T-helper 17 cell (primary cell): ENCODE measurements at regions not wholly inside any gene's neighbourhood (a gene's known extent, or its start where the extent isn't known, plus 50 kb on each side); places are given as distances from the start of the nearest gene placed in this dataset.
"Not testable (repeated sequence)": the region's sequence is repeated elsewhere in the genome, so short reads cannot be mapped to it uniquely, and the experiment has no call there.

Experiments
- ATAC-seq: fragments of 150-1000 bp; cut with Tn5 transposase; 2 replicates; pipeline ENCODE4 v1.10.0; 2021; ENCODE audit warnings: mild to moderate bottlenecking, moderate library complexity
- DNase-seq, 3 donors: peaks; one replicate each; pipeline versions ENCODE4 v3.0.0 to v3.0.0-alpha.2; 2020 to 2021
- H3K9me3 ChIP-seq: one replicate; pipeline ENCODE4 v1.7.0; 2013; ENCODE audit warnings: low read length, mild to moderate bottlenecking; ENCODE audit not compliant: control insufficient read depth, poor library complexity, severe bottlenecking
- H3K27ac Mint-ChIP-seq: one replicate; pipeline ENCODE4 v1.8.0; 2022; ENCODE audit warnings: mild to moderate bottlenecking, moderate library complexity, mixed read lengths
- H3K27me3 Mint-ChIP-seq: one replicate; pipeline ENCODE4 v1.8.0; 2022; ENCODE audit warnings: mixed read lengths
- H3K36me3 Mint-ChIP-seq: one replicate; pipeline ENCODE4 v1.8.0; 2022; ENCODE audit warnings: low read depth, mixed read lengths
- H3K4me1 Mint-ChIP-seq: one replicate; pipeline ENCODE4 v1.8.0; 2022; ENCODE audit warnings: mild to moderate bottlenecking, mixed read lengths
- H3K4me3 Mint-ChIP-seq: one replicate; pipeline ENCODE4 v1.8.0; 2022; ENCODE audit warnings: mild to moderate bottlenecking, moderate library complexity, mixed read lengths

- peaks cover 2% of the 10 kb centered on the region for H3K4me1 Mint-ChIP-seq
- H3K4me3 Mint-ChIP-seq, result no peak overlapping the region
- DNase-seq, result no peak
- no peak for ATAC-seq
- peaks cover 6% of the 10 kb centered on the region for H3K9me3 ChIP-seq
- H3K27ac Mint-ChIP-seq, result no peak overlapping the region
- H3K36me3 Mint-ChIP-seq, result peaks cover 2% of the 10 kb centered on the region
- no peaks in the 10 kb centered on the region for H3K27me3 Mint-ChIP-seq
Observed at GRCh38 chr9:109993250-109993978, 213.4 kb downstream of the PALM2AKAP2 start.

- no peak overlapping the region for H3K27ac Mint-ChIP-seq
- peaks cover 6% of the 10 kb centered on the region for H3K9me3 ChIP-seq
- no peak for ATAC-seq
- peaks cover 2% of the 10 kb centered on the region for H3K4me1 Mint-ChIP-seq
- H3K36me3 Mint-ChIP-seq, result peaks cover 2% of the 10 kb centered on the region
- DNase-seq, result no peak
- H3K4me3 Mint-ChIP-seq, result no peak overlapping the region
- no peaks in the 10 kb centered on the region for H3K27me3 Mint-ChIP-seq
Observed at GRCh38 chr9:109994141-109994540, 213.8 kb downstream of the C9orf152 start.

GRCh38 chr9:109996936-109997580, 210.9 kb downstream of the C9orf152 start:
- no peaks in the 10 kb centered on the region for H3K27me3 Mint-ChIP-seq
- peaks cover 3% of the 10 kb centered on the region for H3K9me3 ChIP-seq
- peaks cover 2% of the 10 kb centered on the region for H3K36me3 Mint-ChIP-seq
- peaks cover 2% of the 10 kb centered on the region for H3K4me1 Mint-ChIP-seq
- H3K4me3 Mint-ChIP-seq, result no peak overlapping the region
- no peak for DNase-seq
- ATAC-seq, result no peak
- H3K27ac Mint-ChIP-seq, result no peak overlapping the region

- H3K27ac Mint-ChIP-seq, result no peak overlapping the region
- H3K4me1 Mint-ChIP-seq, result peaks cover 2% of the 10 kb centered on the region
- peaks cover 3% of the 10 kb centered on the region for H3K9me3 ChIP-seq
- no peak overlapping the region for H3K4me3 Mint-ChIP-seq
- H3K36me3 Mint-ChIP-seq, result peaks cover 2% of the 10 kb centered on the region
- no peaks in the 10 kb centered on the region for H3K27me3 Mint-ChIP-seq
- ATAC-seq (no peak), DNase-seq (no peak)
Observed at GRCh38 chr9:109997682-109998081, 210.3 kb downstream of the C9orf152 start.

- H3K4me1 Mint-ChIP-seq, result not testable (repeated sequence)
Observed at GRCh38 chr9:110005521-110005920, 202.4 kb downstream of the C9orf152 start.

DNA sequence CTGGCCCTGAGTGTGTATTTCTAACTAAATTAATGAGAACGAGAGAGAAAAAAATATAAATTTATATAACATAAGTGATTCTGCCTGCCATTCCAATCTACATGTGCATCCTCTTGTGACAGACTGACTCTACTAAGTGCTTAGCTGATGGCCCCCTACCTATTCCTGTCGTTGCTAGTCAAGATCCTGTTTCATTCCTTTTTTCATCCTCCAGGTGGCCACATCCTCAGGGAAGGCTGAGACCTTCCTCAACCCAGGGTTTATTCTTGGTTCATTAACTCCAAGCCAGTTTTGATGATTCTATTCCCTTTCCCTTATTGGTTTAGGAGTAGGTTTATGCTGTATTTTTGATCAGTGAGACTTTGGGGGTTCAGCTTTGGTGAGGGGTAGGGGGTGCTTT, 201.3 kb downstream of the C9orf152 start:
- peaks cover 5% of the 10 kb centered on the region for H3K36me3 Mint-ChIP-seq
- H3K9me3 ChIP-seq, result peaks cover 3% of the 10 kb centered on the region
- ATAC-seq, result no peak
- no peak for DNase-seq
- peaks cover 5% of the 10 kb centered on the region for H3K4me1 Mint-ChIP-seq
- no peaks in the 10 kb centered on the region for H3K27me3 Mint-ChIP-seq
- no peak overlapping the region for H3K4me3 Mint-ChIP-seq
- H3K27ac Mint-ChIP-seq, result no peak overlapping the region

More at GRCh38 chr9:110005521-110005920, 202.4 kb downstream of the C9orf152 start:
- Mint-ChIP-seq H3K4me3 (peak overlapping the region; percentile 31), H3K27ac (peak overlapping the region; percentile 46)
- not testable (repeated sequence) for H3K27me3 Mint-ChIP-seq, ATAC-seq, H3K9me3 ChIP-seq, H3K36me3 Mint-ChIP-seq
- DNase-seq, result peak in 2 of 3 donors; percentile 5 to 10

DNA sequence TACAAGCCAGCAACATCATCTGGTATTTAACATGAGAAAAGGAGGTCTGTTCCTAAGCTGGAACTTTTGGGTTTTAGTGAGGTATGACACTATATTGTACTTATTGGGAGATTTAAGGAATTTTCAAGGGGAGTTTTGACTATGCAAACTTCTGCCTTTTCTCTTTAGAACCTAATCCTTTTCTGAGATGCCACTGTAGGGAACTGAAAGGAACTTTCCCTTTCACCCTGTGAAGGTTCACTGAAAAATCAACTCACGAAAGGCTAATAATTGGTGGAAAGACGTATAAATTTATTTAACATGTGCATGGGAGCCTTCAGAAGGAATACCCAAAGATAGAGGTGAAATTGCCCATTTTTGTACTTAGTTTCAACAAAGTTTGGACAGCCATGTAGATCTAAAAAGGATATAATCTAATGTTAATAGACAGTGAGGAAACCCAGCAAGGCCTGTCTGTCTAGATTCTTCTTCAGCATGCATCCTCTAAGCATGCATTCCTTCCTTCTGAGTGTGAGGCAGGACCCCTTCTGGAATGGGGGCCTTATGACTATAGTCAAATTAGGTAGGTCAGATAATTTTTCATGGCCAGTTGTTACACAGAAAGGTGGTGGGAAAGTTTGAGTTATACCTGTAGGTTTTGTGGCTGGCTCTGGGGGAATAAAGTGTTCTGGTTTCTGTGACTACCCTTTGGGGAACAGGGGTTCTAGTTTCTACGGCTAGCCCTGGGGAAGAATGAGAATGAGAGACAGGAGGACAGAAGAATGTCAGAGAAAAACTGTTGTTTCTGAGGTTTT, 200.3 kb downstream of the C9orf152 start:
- ATAC-seq (no peak), DNase-seq (no peak)
- Mint-ChIP-seq H3K36me3 (peaks cover 5% of the 10 kb centered on the region), H3K27me3 (no peaks in the 10 kb centered on the region), H3K4me1 (peaks cover 5% of the 10 kb centered on the region), H3K4me3 (no peak overlapping the region), H3K27ac (no peak overlapping the region)
- peaks cover 3% of the 10 kb centered on the region for H3K9me3 ChIP-seq

GRCh38 chr9:110008663-110009062, 199.3 kb downstream of the C9orf152 start:
- DNase-seq (no peak), ATAC-seq (no peak)
- H3K36me3 Mint-ChIP-seq, result peaks cover 5% of the 10 kb centered on the region
- no peak overlapping the region for H3K27ac Mint-ChIP-seq
- peaks cover 5% of the 10 kb centered on the region for H3K4me1 Mint-ChIP-seq
- H3K27me3 Mint-ChIP-seq, result no peaks in the 10 kb centered on the region
- no peak overlapping the region for H3K4me3 Mint-ChIP-seq
- peaks cover 3% of the 10 kb centered on the region for H3K9me3 ChIP-seq

DNA sequence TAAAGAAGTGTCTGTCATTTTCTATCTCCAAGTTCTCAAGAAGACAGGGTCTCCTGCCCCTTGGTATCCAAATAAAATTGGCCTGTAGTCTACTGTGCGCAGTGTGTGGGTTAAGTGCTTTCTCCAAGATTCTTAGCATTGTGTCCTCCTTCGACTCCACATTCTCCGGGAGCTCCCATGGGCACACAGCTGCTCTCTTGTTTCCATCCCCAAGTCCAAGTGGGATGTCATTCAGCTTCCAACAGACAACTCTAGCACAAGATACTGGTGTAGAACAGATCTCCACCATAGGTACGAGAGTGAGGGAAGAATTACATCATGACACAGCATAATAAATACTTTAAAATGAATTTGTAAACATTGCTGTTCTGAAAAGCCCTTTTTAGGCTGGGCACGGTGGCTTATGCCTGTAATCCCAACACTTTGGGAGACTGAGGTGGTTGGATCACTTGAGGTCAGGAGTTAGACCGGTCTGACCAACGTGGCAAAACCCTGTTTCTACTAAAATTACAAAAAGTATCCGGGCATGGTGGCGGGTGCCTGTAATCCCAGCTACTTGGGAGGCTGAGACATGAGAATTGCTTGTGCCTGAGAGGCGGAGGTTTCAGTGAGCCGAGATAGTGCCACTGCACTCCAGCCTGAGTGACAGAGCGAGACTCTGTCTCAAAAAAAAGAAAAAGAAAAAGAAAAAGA, 196.2 kb downstream of the C9orf152 start:
- no peak for DNase-seq
- no peaks in the 10 kb centered on the region for H3K9me3 ChIP-seq
- peaks cover 2% of the 10 kb centered on the region for H3K4me1 Mint-ChIP-seq
- H3K27ac Mint-ChIP-seq, result peak overlapping the region; percentile 47
- peaks cover 2% of the 10 kb centered on the region for H3K36me3 Mint-ChIP-seq
- H3K4me3 Mint-ChIP-seq, result no peak overlapping the region
- H3K27me3 Mint-ChIP-seq, result no peaks in the 10 kb centered on the region
- ATAC-seq, result no peak

DNA sequence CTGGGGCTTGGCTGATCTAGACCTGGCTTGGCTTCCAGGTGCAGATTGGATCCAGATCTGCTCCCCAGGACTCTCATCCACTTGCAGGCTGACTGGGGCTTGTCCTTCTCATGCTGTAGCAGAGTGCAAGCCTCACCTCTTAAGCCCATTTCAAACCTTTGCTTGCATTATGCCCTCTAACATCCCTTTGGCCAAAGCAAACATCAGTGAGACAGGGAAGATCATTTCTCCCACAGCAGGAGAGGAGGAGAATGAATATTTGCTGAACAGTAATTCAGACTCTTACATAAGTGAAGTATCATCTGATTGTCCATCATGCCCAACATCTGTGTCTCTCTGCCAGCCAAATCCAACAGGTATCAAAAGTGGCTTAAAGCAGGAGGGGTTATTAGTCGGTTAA, 194.9 kb downstream of the C9orf152 start:
- H3K27me3 Mint-ChIP-seq, result no peaks in the 10 kb centered on the region
- H3K9me3 ChIP-seq, result no peaks in the 10 kb centered on the region
- peaks cover 2% of the 10 kb centered on the region for H3K4me1 Mint-ChIP-seq
- DNase-seq (no peak), ATAC-seq (no peak)
- H3K36me3 Mint-ChIP-seq, result no peaks in the 10 kb centered on the region
- no peak overlapping the region for H3K4me3 Mint-ChIP-seq
- peak overlapping the region; percentile 47 for H3K27ac Mint-ChIP-seq

GRCh38 chr9:110015759-110016158, 192.2 kb downstream of the C9orf152 start:
- H3K4me3 Mint-ChIP-seq, result no peak overlapping the region
- H3K9me3 ChIP-seq, result no peaks in the 10 kb centered on the region
- no peak for DNase-seq
- ATAC-seq, result peak; percentile 65
- H3K36me3 Mint-ChIP-seq, result no peaks in the 10 kb centered on the region
- H3K27ac Mint-ChIP-seq, result no peak overlapping the region
- peaks cover 2% of the 10 kb centered on the region for H3K4me1 Mint-ChIP-seq
- no peaks in the 10 kb centered on the region for H3K27me3 Mint-ChIP-seq

GRCh38 chr9:110016340-110016739, 191.6 kb downstream of the C9orf152 start:
- DNase-seq (no peak), ATAC-seq (no peak)
- no peak overlapping the region for H3K27ac Mint-ChIP-seq
- H3K4me3 Mint-ChIP-seq, result no peak overlapping the region
- no peaks in the 10 kb centered on the region for H3K27me3 Mint-ChIP-seq
- H3K36me3 Mint-ChIP-seq, result no peaks in the 10 kb centered on the region
- H3K4me1 Mint-ChIP-seq, result peaks cover 2% of the 10 kb centered on the region
- no peaks in the 10 kb centered on the region for H3K9me3 ChIP-seq

DNA sequence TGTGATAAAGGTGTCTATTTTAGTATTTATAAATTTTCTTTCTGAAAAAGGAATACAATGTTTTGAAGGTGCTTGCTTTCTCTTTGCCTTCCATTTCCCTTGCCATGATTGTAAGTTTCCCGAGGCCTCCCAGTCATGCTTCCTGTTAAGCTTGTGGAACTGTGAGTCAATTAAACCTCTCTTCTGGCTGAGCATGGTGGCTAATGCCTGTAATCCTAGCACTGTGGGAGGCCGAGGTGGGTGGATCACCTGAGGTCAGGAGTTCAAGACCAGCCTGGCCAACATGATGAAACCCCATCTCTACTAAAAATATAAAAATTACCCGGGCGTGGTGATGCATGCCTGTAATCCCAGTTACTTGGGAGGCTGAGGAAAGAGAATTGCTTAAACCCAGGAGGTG, 187.7 kb downstream of the C9orf152 start:
- not testable (repeated sequence) for H3K4me3 Mint-ChIP-seq, DNase-seq, H3K36me3 Mint-ChIP-seq, H3K9me3 ChIP-seq, ATAC-seq, H3K27me3 Mint-ChIP-seq, H3K4me1 Mint-ChIP-seq, H3K27ac Mint-ChIP-seq
